ENCODE measurements at regions not wholly inside any gene's neighbourhood (a gene's known extent, or its start where the extent isn't known, plus 50 kb on each side); places are given as distances from the start of the nearest gene placed in this dataset.

- H3K9me3 ChIP-seq, result no peaks in the 10 kb centered on the region
- TF ChIP-seq CTCF (IDR thresholded peaks at IDR 0.05), result no peak
- H3K27me3 ChIP-seq (ENCODE audit: low read depth), result no peaks in the 10 kb centered on the region
- no peak overlapping the region for H3K27ac ChIP-seq
- no peaks in the 10 kb centered on the region for H3K4me1 ChIP-seq
- no peak overlapping the region for H3K4me3 ChIP-seq
- no peak for DNase-seq
- no peak for ATAC-seq
- intact Hi-C loops (cut with DNase I), result no loop called here
- no peaks in the 10 kb centered on the region for H3K36me3 ChIP-seq
Measured at GRCh38 chrX:147637190-147637589, 274.5 kb upstream of the FMR1 start.

- Histone ChIP-seq H3K27me3 (ENCODE audit: low read depth) (no peaks in the 10 kb centered on the region), H3K9me3 (no peaks in the 10 kb centered on the region), H3K36me3 (no peaks in the 10 kb centered on the region), H3K27ac (no peak overlapping the region), H3K4me3 (no peak overlapping the region), H3K4me1 (no peaks in the 10 kb centered on the region)
- intact Hi-C loops (cut with DNase I), result no loop called here
- ATAC-seq (no peak), DNase-seq (no peak)
- TF ChIP-seq CTCF (IDR thresholded peaks at IDR 0.05), result no peak
Measured at GRCh38 chrX:147646949-147647723, 264.6 kb upstream of the FMR1 start.

GRCh38 chrX:147675819-147676218 is 235.9 kb upstream of the FMR1 start:
- Histone ChIP-seq H3K27ac (no peak overlapping the region), H3K4me3 (no peak overlapping the region), H3K9me3 (no peaks in the 10 kb centered on the region), H3K27me3 (ENCODE audit: low read depth) (no peaks in the 10 kb centered on the region), H3K4me1 (no peaks in the 10 kb centered on the region), H3K36me3 (no peaks in the 10 kb centered on the region)
- DNase-seq, result no peak
- ATAC-seq, result no peak
- intact Hi-C loops (cut with DNase I), result no loop called here
- no peak for TF ChIP-seq CTCF (IDR thresholded peaks at IDR 0.05)

- ATAC-seq, result no peak
- Histone ChIP-seq H3K36me3 (no peaks in the 10 kb centered on the region), H3K9me3 (no peaks in the 10 kb centered on the region), H3K4me1 (no peaks in the 10 kb centered on the region), H3K27ac (no peak overlapping the region), H3K27me3 (ENCODE audit: low read depth) (no peaks in the 10 kb centered on the region), H3K4me3 (no peak overlapping the region)
- DNase-seq, result no peak
- no peak for TF ChIP-seq CTCF (IDR thresholded peaks at IDR 0.05)
- intact Hi-C loops (cut with DNase I), result no loop called here
Measured at GRCh38 chrX:147679356-147680005, 232.2 kb upstream of the FMR1 start.

GRCh38 chrX:147680251-147680650 is 231.5 kb upstream of the FMR1 start:
- no peak overlapping the region for H3K27ac ChIP-seq
- H3K4me1 ChIP-seq, result no peaks in the 10 kb centered on the region
- H3K36me3 ChIP-seq, result no peaks in the 10 kb centered on the region
- H3K9me3 ChIP-seq, result no peaks in the 10 kb centered on the region
- ATAC-seq (no peak), DNase-seq (no peak)
- intact Hi-C loops (cut with DNase I), result no loop called here
- no peaks in the 10 kb centered on the region for H3K27me3 ChIP-seq (ENCODE audit: low read depth)
- TF ChIP-seq CTCF (IDR thresholded peaks at IDR 0.05), result no peak
- H3K4me3 ChIP-seq, result no peak overlapping the region
